ENCODE measurements at regions not wholly inside any gene's neighbourhood (a gene's known extent, or its start where the extent isn't known, plus 50 kb on each side); places are given as distances from the start of the nearest gene placed in this dataset.

- no peak overlapping the region for H3K27ac ChIP-seq
- intact Hi-C loops (cut with DNase I): no loop called here
- WGBS: 62% methylated on average over 2 of the region's 2 CpGs
- TF ChIP-seq, protein P1, sequence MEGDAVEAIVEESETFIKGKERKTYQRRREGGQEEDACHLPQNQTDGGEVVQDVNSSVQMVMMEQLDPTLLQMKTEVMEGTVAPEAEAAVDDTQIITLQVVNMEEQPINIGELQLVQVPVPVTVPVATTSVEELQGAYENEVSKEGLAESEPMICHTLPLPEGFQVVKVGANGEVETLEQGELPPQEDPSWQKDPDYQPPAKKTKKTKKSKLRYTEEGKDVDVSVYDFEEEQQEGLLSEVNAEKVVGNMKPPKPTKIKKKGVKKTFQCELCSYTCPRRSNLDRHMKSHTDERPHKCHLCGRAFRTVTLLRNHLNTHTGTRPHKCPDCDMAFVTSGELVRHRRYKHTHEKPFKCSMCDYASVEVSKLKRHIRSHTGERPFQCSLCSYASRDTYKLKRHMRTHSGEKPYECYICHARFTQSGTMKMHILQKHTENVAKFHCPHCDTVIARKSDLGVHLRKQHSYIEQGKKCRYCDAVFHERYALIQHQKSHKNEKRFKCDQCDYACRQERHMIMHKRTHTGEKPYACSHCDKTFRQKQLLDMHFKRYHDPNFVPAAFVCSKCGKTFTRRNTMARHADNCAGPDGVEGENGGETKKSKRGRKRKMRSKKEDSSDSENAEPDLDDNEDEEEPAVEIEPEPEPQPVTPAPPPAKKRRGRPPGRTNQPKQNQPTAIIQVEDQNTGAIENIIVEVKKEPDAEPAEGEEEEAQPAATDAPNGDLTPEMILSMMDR (IDR thresholded peaks at IDR 0.05): no peak
- TF ChIP-seq POLR2A (IDR thresholded peaks at IDR 0.05) (no peak), POLR2AphosphoS5 (IDR thresholded peaks at IDR 0.05) (no peak)
- no peaks in the 10 kb centered on the region for H3K36me3 ChIP-seq
- no peaks in the 10 kb centered on the region for H3K4me1 ChIP-seq (replicated peaks)
- H3K9me3 ChIP-seq: no peaks in the 10 kb centered on the region
- DNase-seq (ENCODE audit: low spot score): no peak
- no peak overlapping the region for H3K4me3 ChIP-seq
- no peaks in the 10 kb centered on the region for H3K27me3 ChIP-seq (replicated peaks; ENCODE audit: insufficient read depth)
Observed at GRCh38 chr1:221810406-221810805, 68.5 kb upstream of the DUSP10 start.

DNA sequence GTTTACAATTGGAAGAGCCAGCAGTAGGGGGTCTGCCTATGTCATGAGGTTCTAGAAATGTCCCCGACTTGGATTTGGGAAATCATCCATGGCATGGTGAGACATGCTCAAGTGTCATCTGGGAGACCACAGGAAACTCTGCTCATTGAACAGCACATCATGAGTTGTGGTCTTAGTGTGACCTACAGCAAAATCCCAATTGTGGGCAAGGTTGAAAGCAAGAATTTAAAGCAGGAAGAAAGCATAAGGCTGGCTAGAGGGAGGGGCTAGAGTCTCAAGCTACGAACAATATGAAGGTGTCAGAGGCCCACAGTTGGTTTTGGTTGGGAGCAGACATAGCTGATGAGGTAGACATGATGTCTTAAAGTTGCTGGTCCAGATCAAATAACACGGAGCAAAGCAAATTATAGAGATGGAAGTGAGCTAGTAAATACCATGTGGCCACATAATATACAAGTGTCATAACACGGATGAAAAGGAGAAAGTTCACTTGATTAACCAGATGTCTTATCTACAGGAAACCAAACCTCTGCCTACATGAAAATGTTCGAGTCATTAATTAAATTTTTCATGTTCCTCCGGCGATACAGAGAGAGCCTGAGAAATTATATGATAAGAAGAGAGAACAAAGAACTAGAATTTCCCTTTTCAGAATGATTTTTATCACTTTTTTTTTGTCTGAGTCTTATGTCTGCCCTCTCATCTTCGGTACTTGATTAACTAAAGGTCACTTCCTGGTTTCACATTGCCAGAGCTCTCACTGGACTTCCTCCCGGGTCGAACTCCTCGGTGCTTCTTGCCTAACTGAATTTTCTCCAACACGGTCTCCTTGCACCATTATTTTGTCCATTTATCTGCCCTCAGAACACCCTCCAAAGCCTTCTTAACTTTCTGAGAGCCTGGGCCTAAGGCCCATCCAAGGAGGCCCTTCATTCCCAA, 67.5 kb upstream of the DUSP10 start:
- TF ChIP-seq, protein P1 (IDR thresholded peaks at IDR 0.05): no peak
- TF ChIP-seq POLR2AphosphoS5 (IDR thresholded peaks at IDR 0.05) (no peak), POLR2A (IDR thresholded peaks at IDR 0.05) (no peak)
- no peaks in the 10 kb centered on the region for H3K4me1 ChIP-seq (replicated peaks)
- H3K27me3 ChIP-seq (replicated peaks; ENCODE audit: insufficient read depth): no peaks in the 10 kb centered on the region
- no peak overlapping the region for H3K4me3 ChIP-seq
- H3K27ac ChIP-seq: no peak overlapping the region
- no peaks in the 10 kb centered on the region for H3K36me3 ChIP-seq
- no peaks in the 10 kb centered on the region for H3K9me3 ChIP-seq
- WGBS: 70% methylated on average over 12 of the region's 12 CpGs
- DNase-seq (ENCODE audit: low spot score): no peak
- intact Hi-C loops (cut with DNase I): no loop called here

DNA sequence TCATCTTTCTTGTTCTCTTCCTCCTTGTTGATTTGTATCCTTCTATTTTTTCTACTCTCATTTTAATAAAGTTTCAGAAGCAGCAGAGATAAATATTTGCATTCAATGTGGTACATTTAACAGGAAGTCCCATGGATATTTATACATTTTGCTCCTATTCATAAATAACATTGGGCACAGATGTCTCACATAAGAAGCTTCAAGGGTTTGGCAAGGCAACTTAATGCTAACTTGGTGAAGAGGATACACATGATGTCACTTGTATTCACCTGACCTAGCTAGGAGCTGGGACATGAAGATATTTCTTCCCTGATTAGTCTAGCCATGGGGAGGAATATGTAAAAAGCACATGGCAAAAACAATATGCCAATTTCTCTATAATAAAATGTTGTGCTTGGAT, 65.1 kb upstream of the DUSP10 start:
- intact Hi-C loops (cut with DNase I): no loop called here
- Histone ChIP-seq H3K36me3 (no peaks in the 10 kb centered on the region), H3K4me3 (no peak overlapping the region), H3K27me3 (replicated peaks; ENCODE audit: insufficient read depth) (no peaks in the 10 kb centered on the region), H3K9me3 (no peaks in the 10 kb centered on the region), H3K4me1 (replicated peaks) (no peaks in the 10 kb centered on the region), H3K27ac (no peak overlapping the region)
- TF ChIP-seq POLR2A (IDR thresholded peaks at IDR 0.05): no peak
- TF ChIP-seq, protein P1 (IDR thresholded peaks at IDR 0.05): no peak
- no peak for TF ChIP-seq POLR2AphosphoS5 (IDR thresholded peaks at IDR 0.05)
- DNase-seq (ENCODE audit: low spot score): no peak

DNA sequence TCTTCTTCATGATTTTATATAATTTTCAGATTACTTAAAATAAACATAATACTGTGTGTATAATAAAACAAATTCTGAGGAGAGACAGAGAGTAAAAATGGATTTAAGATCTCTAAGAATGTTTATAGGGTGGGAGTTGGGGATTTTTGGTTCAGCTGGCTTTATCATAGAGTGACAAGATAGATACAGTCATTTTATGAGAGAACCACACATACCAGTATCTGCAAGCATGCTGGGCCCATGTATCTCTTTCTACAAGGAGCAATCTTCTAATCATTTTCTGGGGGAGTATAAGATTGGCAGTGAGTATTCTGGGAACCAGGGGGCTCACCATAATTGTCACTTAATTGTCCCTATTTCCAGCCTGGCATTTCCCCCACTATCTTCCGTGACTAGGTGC, 64.3 kb upstream of the DUSP10 start:
- Histone ChIP-seq H3K4me3 (no peak overlapping the region), H3K27ac (no peak overlapping the region), H3K9me3 (no peaks in the 10 kb centered on the region), H3K27me3 (replicated peaks; ENCODE audit: insufficient read depth) (no peaks in the 10 kb centered on the region), H3K36me3 (no peaks in the 10 kb centered on the region), H3K4me1 (replicated peaks) (no peaks in the 10 kb centered on the region)
- intact Hi-C loops (cut with DNase I): no loop called here
- 82% methylated on average over 1 of the region's 1 CpG for WGBS
- no peak for DNase-seq (ENCODE audit: low spot score)
- TF ChIP-seq, protein P1 (IDR thresholded peaks at IDR 0.05): no peak
- TF ChIP-seq POLR2A (IDR thresholded peaks at IDR 0.05): no peak
- no peak for TF ChIP-seq POLR2AphosphoS5 (IDR thresholded peaks at IDR 0.05)

- intact Hi-C loops (cut with DNase I): no loop called here
- Histone ChIP-seq H3K4me1 (replicated peaks) (no peaks in the 10 kb centered on the region), H3K27me3 (replicated peaks; ENCODE audit: insufficient read depth) (no peaks in the 10 kb centered on the region), H3K4me3 (no peak overlapping the region), H3K27ac (no peak overlapping the region), H3K36me3 (no peaks in the 10 kb centered on the region), H3K9me3 (no peaks in the 10 kb centered on the region)
- DNase-seq (ENCODE audit: low spot score): no peak
- WGBS: 84% methylated on average over 1 of the region's 1 CpG
- TF ChIP-seq POLR2AphosphoS5 (IDR thresholded peaks at IDR 0.05): no peak
- TF ChIP-seq POLR2A (IDR thresholded peaks at IDR 0.05): no peak
- TF ChIP-seq, protein P1 (IDR thresholded peaks at IDR 0.05): no peak
Observed at GRCh38 chr1:221805121-221805520, 63.2 kb upstream of the DUSP10 start.

All from prostate gland (tissue), 2 donors.